Muscle of leg (tissue), 3 donors: ENCODE measurements at regions not wholly inside any gene's neighbourhood (a gene's known extent, or its start where the extent isn't known, plus 50 kb on each side); places are given as distances from the start of the nearest gene placed in this dataset.
"Not testable (repeated sequence)": the region's sequence is repeated elsewhere in the genome, so short reads cannot be mapped to it uniquely, and the experiment has no call there.

ENCODE experiments used
- DNase-seq: peaks from one replicate; pipeline ENCODE4 v3.0.0; 2013
- H3K27ac ChIP-seq: one replicate; pipeline ENCODE4 v1.5.1; 2013; ENCODE audit warnings: mild to moderate bottlenecking, low read length, control low read depth
- H3K27me3 ChIP-seq: one replicate; pipeline ENCODE4 v1.6.1; 2013; ENCODE audit warnings: low read length; ENCODE audit not compliant: control insufficient read depth, insufficient read depth
- H3K36me3 ChIP-seq: one replicate; pipeline ENCODE4 v1.6.1; 2013; ENCODE audit warnings: low read length; ENCODE audit not compliant: control insufficient read depth, insufficient read depth
- H3K4me1 ChIP-seq: one replicate; pipeline ENCODE4 v1.6.1; 2013; ENCODE audit warnings: low read length; ENCODE audit not compliant: control insufficient read depth, insufficient read depth
- H3K4me3 ChIP-seq: one replicate; pipeline ENCODE4 v1.5.1; 2013; ENCODE audit warnings: low read length, control low read depth
- H3K9me3 ChIP-seq: replicated peaks from 2 replicates; pipeline ENCODE4 v1.6.1; 2013; ENCODE audit warnings: low read depth, low read length; ENCODE audit not compliant: control insufficient read depth
- WGBS: methylation state at CpG from one replicate; pipeline ENCODE4 v1.1.5; 2013; ENCODE audit warnings: missing lambda C conversion rate; ENCODE audit not compliant: insufficient coverage; 5-methylcytosine and 5-hydroxymethylcytosine counted together

- peak; percentile 49 for DNase-seq
- WGBS, result 71% methylated on average over 2 of the region's 5 CpGs
- Histone ChIP-seq H3K4me1 (no peaks in the 10 kb centered on the region), H3K4me3 (no peak overlapping the region), H3K36me3 (no peaks in the 10 kb centered on the region), H3K27ac (peak overlapping the region; percentile 67), H3K9me3 (peaks cover 12% of the 10 kb centered on the region), H3K27me3 (peaks cover 6% of the 10 kb centered on the region)
These were observed 62.3 kb upstream of the PAGE3 start for GRCh38 chrX:55326985-55327384.

GRCh38 chrX:55335296-55335695, 70.6 kb upstream of the PAGE3 start:
- Histone ChIP-seq H3K4me1 (no peaks in the 10 kb centered on the region), H3K36me3 (no peaks in the 10 kb centered on the region), H3K27ac (no peak overlapping the region), H3K27me3 (peaks cover 6% of the 10 kb centered on the region), H3K4me3 (no peak overlapping the region), H3K9me3 (no peaks in the 10 kb centered on the region)
- DNase-seq, result no peak
- 60% methylated on average over 1 of the region's 1 CpG for WGBS

GRCh38 chrX:55336176-55336575, 71.5 kb upstream of the PAGE3 start:
- Histone ChIP-seq H3K27ac (no peak overlapping the region), H3K36me3 (no peaks in the 10 kb centered on the region), H3K9me3 (no peaks in the 10 kb centered on the region), H3K4me1 (no peaks in the 10 kb centered on the region), H3K4me3 (no peak overlapping the region), H3K27me3 (peaks cover 8% of the 10 kb centered on the region)
- DNase-seq, result peak; percentile 6

GRCh38 chrX:55340896-55341433, 76.2 kb upstream of the PAGE3 start:
- H3K4me3 ChIP-seq, result no peak overlapping the region
- WGBS, result no CpG with 5 or more reads among the region's 4 CpGs

GRCh38 chrX:55342533-55343501, 78.1 kb upstream of the PAGE3 start:
- H3K27ac ChIP-seq, result no peak overlapping the region
- no peak overlapping the region for H3K4me3 ChIP-seq

More at GRCh38 chrX:55340896-55341433, 76.2 kb upstream of the PAGE3 start:
- no peaks in the 10 kb centered on the region for H3K4me1 ChIP-seq
- H3K27ac ChIP-seq, result no peak overlapping the region
- H3K9me3 ChIP-seq, result no peaks in the 10 kb centered on the region
- no peak for DNase-seq
- H3K36me3 ChIP-seq, result no peaks in the 10 kb centered on the region
- peaks cover 7% of the 10 kb centered on the region for H3K27me3 ChIP-seq

GRCh38 chrX:55356609-55357008, 91.9 kb upstream of the PAGE3 start:
- no peaks in the 10 kb centered on the region for H3K4me1 ChIP-seq
- H3K27me3 ChIP-seq, result peaks cover 9% of the 10 kb centered on the region
- no peak for DNase-seq
- H3K9me3 ChIP-seq, result peaks cover 5% of the 10 kb centered on the region
- no peaks in the 10 kb centered on the region for H3K36me3 ChIP-seq
- WGBS, result 52% methylated on average over 6 of the region's 6 CpGs
- H3K4me3 ChIP-seq, result no peak overlapping the region
- no peak overlapping the region for H3K27ac ChIP-seq

More at GRCh38 chrX:55342533-55343501, 78.1 kb upstream of the PAGE3 start:
- WGBS, result 37% methylated on average over 14 of the region's 21 CpGs
- Histone ChIP-seq H3K9me3 (no peaks in the 10 kb centered on the region), H3K36me3 (no peaks in the 10 kb centered on the region), H3K4me1 (no peaks in the 10 kb centered on the region), H3K27me3 (peaks cover 7% of the 10 kb centered on the region)
- no peak for DNase-seq

GRCh38 chrX:55357236-55357635, 92.5 kb upstream of the PAGE3 start:
- Histone ChIP-seq H3K36me3 (no peaks in the 10 kb centered on the region), H3K4me1 (no peaks in the 10 kb centered on the region), H3K27ac (no peak overlapping the region), H3K9me3 (peaks cover 5% of the 10 kb centered on the region), H3K27me3 (peaks cover 7% of the 10 kb centered on the region), H3K4me3 (no peak overlapping the region)
- no peak for DNase-seq
- no CpG with 5 or more reads among the region's 1 CpG for WGBS

- no peaks in the 10 kb centered on the region for H3K27me3 ChIP-seq
- no peaks in the 10 kb centered on the region for H3K4me1 ChIP-seq
- no peak overlapping the region for H3K27ac ChIP-seq
- no peaks in the 10 kb centered on the region for H3K36me3 ChIP-seq
- H3K9me3 ChIP-seq, result peaks cover 4% of the 10 kb centered on the region
- WGBS, result 89% methylated on average over 3 of the region's 3 CpGs
- DNase-seq, result no peak
- H3K4me3 ChIP-seq, result no peak overlapping the region
These were observed 72.5 kb upstream of the MAGEH1 start for GRCh38 chrX:55379396-55379795.

GRCh38 chrX:55389376-55389775, 62.6 kb upstream of the MAGEH1 start:
- Histone ChIP-seq H3K27ac (no peak overlapping the region), H3K36me3 (no peaks in the 10 kb centered on the region), H3K4me3 (no peak overlapping the region), H3K9me3 (peaks cover 6% of the 10 kb centered on the region), H3K4me1 (no peaks in the 10 kb centered on the region), H3K27me3 (peaks cover 7% of the 10 kb centered on the region)
- no peak for DNase-seq
- 72% methylated on average over 3 of the region's 3 CpGs for WGBS

GRCh38 chrX:55396836-55397235, 55.1 kb upstream of the MAGEH1 start:
- 52% methylated on average over 2 of the region's 4 CpGs for WGBS
- H3K36me3 ChIP-seq, result not testable (repeated sequence)

More at GRCh38 chrX:55396836-55397235, 55.1 kb upstream of the MAGEH1 start:
- DNase-seq, H3K27me3 ChIP-seq, H3K27ac ChIP-seq, H3K4me3 ChIP-seq, H3K4me1 ChIP-seq, H3K9me3 ChIP-seq: not testable (repeated sequence)
